ENCODE measurements at regions not wholly inside any gene's neighbourhood (a gene's known extent, or its start where the extent isn't known, plus 50 kb on each side); places are given as distances from the start of the nearest gene placed in this dataset.

- TF ChIP-seq CTCF (IDR thresholded peaks at IDR 0.05; ENCODE audit: borderline replicate concordance, extremely low read depth, low read length, poor library complexity, severe bottlenecking), result no peak
- no peak for TF ChIP-seq EZH2 (IDR thresholded peaks at IDR 0.05; ENCODE audit: borderline replicate concordance, low read depth, low read length, severe bottlenecking)
Observed at GRCh38 chr15:53196242-53196641, 406.1 kb upstream of the ONECUT1 start.
